Mammary epithelial cell (primary cell): ENCODE measurements at regions not wholly inside any gene's neighbourhood (a gene's known extent, or its start where the extent isn't known, plus 50 kb on each side); places are given as distances from the start of the nearest gene placed in this dataset.

Source experiments
- EZH2 ChIP-seq: IDR thresholded peaks from 2 replicates; pipeline ENCODE4 v1.6.1; 2012; ENCODE audit warnings: low read length, inconsistent platforms, borderline replicate concordance
- TF ChIP-seq, protein P1 (sequence below), 2 donors: IDR thresholded peaks in 1 of 2; conservative IDR thresholded peaks in 1 of 2; 2 replicates each; pipeline ENCODE4 v1.5.1; 2011 to 2012; ENCODE audit warnings: inconsistent platforms in 2 of 2, low read length in 2 of 2, mild to moderate bottlenecking in 2 of 2, control low read depth in 1 of 2, low read depth in 1 of 2; ENCODE audit not compliant: insufficient read depth in 1 of 2; ENCODE audit errors: extremely low read depth in 1 of 2

- no peak for TF ChIP-seq EZH2
- TF ChIP-seq, protein P1, sequence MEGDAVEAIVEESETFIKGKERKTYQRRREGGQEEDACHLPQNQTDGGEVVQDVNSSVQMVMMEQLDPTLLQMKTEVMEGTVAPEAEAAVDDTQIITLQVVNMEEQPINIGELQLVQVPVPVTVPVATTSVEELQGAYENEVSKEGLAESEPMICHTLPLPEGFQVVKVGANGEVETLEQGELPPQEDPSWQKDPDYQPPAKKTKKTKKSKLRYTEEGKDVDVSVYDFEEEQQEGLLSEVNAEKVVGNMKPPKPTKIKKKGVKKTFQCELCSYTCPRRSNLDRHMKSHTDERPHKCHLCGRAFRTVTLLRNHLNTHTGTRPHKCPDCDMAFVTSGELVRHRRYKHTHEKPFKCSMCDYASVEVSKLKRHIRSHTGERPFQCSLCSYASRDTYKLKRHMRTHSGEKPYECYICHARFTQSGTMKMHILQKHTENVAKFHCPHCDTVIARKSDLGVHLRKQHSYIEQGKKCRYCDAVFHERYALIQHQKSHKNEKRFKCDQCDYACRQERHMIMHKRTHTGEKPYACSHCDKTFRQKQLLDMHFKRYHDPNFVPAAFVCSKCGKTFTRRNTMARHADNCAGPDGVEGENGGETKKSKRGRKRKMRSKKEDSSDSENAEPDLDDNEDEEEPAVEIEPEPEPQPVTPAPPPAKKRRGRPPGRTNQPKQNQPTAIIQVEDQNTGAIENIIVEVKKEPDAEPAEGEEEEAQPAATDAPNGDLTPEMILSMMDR (conservative IDR thresholded peaks at IDR 0.05 in 1 of 2, IDR thresholded peaks at IDR 0.05 in 1 of 2; ENCODE audit: extremely low read depth in 1 of 2, insufficient read depth in 1 of 2, low read depth in 1 of 2, low read length in 2 of 2) = no peak
These were observed 93.9 kb upstream of the SYT10 start for GRCh38 chr12:33533527-33533926.
